A549 (cell line): ENCODE measurements at regions not wholly inside any gene's neighbourhood (a gene's known extent, or its start where the extent isn't known, plus 50 kb on each side); places are given as distances from the start of the nearest gene placed in this dataset.

ENCODE experiments used
- ATAC-seq, 2 experiments: fragments of 200-7000 bp in 1 of 2; fragments of >200 bp in 1 of 2; cut with Nextera tagmentation in 1 of 2; cut with Tn5 transposase in 1 of 2; 3 replicates each; pipeline versions ENCODE4 v1.8.0 to v1.9.1; 2018 to 2020; ENCODE audit warnings: mild to moderate bottlenecking in 1 of 2, moderate library complexity in 1 of 2
- CTCF ChIA-PET: fragments of 300-600 bp; sonication (Branson Sonifier 250); formaldehyde crosslinking; extraction: SDS; loops from one replicate; lab custom pipeline; 2021; ENCODE audit warnings: antibody characterized with exemption, inconsistent platforms; lab: Yijun Ruan, JAX
- POLR2A ChIA-PET: fragments of 350-600 bp; formaldehyde crosslinking; extraction: SDS; loops from one replicate; lab custom pipeline; 2021; ENCODE audit warnings: antibody characterized with exemption, inconsistent platforms; lab: Yijun Ruan, JAX
- DNase-seq, 2 experiments: peaks; one replicate each; pipeline versions ENCODE4 v3.0.0 to v3.0.0-alpha.2; 2011 to 2016; ENCODE audit warnings: low read depth in 1 of 2, low spot score in 1 of 2
- FAIRE-seq: peaks from 2 replicates; lab custom pipeline; 2011; peaks lifted over from hg19 to GRCh38; lab: Jason Lieb, UNC
- H3K27ac ChIP-seq, 2 experiments: fragments of >200 bp; sonication (Bioruptor Twin); formaldehyde crosslinking; 3 replicates each; pipeline ENCODE4 v1.5.1; 2016 to 2017
- H3K4me1 ChIP-seq: fragments of >200 bp; sonication (Bioruptor Twin); formaldehyde crosslinking; 3 replicates; pipeline ENCODE4 v1.6.1; 2016
- H3K4me2 ChIP-seq: fragments of >200 bp; sonication (Bioruptor Twin); formaldehyde crosslinking; 3 replicates; pipeline ENCODE4 v1.6.1; 2016
- H3K4me3 ChIP-seq: fragments of >200 bp; sonication (Bioruptor Twin); formaldehyde crosslinking; 3 replicates; pipeline ENCODE4 v1.5.1; 2016
- H3K9me3 ChIP-seq: fragments of >200 bp; sonication (Bioruptor Twin); formaldehyde crosslinking; 3 replicates; pipeline ENCODE4 v1.6.1; 2016
- CEBPB ChIP-seq, 2 experiments: fragments of >200 bp in 1 of 2; sonication (Bioruptor Twin) in 1 of 2; formaldehyde crosslinking in 1 of 2; IDR thresholded peaks; 2 replicates each; pipeline ENCODE4 v1.6.1; 2012 to 2016
- CHD4 ChIP-seq: fragments of 200-600 bp; sonication (generic); IDR thresholded peaks from 2 replicates; pipeline ENCODE4 v1.6.1; 2016; ENCODE audit warnings: antibody characterized with exemption, mild to moderate bottlenecking, borderline replicate concordance
- EHMT2 ChIP-seq: fragments of 200-600 bp; sonication (generic); IDR thresholded peaks from 2 replicates; pipeline ENCODE4 v1.6.1; 2016; ENCODE audit warnings: antibody characterized with exemption, low read depth, mild to moderate bottlenecking, moderate library complexity
- EP300 ChIP-seq, 2 experiments: fragments of >200 bp; sonication (Bioruptor Twin); formaldehyde crosslinking; IDR thresholded peaks; 2 replicates in 1 of 2; 3 replicates in 1 of 2; pipeline ENCODE4 v1.6.1; 2016 to 2017
- ESRRA ChIP-seq: fragments of 150-350 bp; IDR thresholded peaks from 2 replicates; pipeline ENCODE4 v1.6.1; 2014; ENCODE audit warnings: mild to moderate bottlenecking, low read length, borderline replicate concordance
- FOSB ChIP-seq: fragments of 250-450 bp; sonication (Bioruptor Pico); IDR thresholded peaks from 2 replicates; pipeline ENCODE4 v1.5.0; 2020; ENCODE audit warnings: mild to moderate bottlenecking, moderate library complexity
- FOXS1 ChIP-seq: fragments of 250-450 bp; sonication (Bioruptor Pico); IDR thresholded peaks from 2 replicates; pipeline ENCODE4 v1.5.0; 2020; ENCODE audit warnings: mild to moderate bottlenecking, moderate library complexity
- GATA3 ChIP-seq: IDR thresholded peaks from 2 replicates; pipeline ENCODE4 v1.6.1; 2012; ENCODE audit warnings: borderline replicate concordance
- HEYL ChIP-seq: fragments of 250-450 bp; sonication (Bioruptor Pico); IDR thresholded peaks from 2 replicates; pipeline ENCODE4 v1.8.0; 2021; ENCODE audit warnings: mild to moderate bottlenecking, moderate library complexity
- JUN ChIP-seq, 2 experiments: fragments of >200 bp; sonication (Bioruptor Twin); formaldehyde crosslinking; IDR thresholded peaks; 2 replicates in 1 of 2; 3 replicates in 1 of 2; pipeline ENCODE4 v1.6.1; 2016 to 2017
- JUNB ChIP-seq: fragments of >200 bp; sonication (Bioruptor Twin); formaldehyde crosslinking; IDR thresholded peaks from 2 replicates; pipeline ENCODE4 v1.6.1; 2016
- KDM5A ChIP-seq: fragments of 200-600 bp; sonication (generic); IDR thresholded peaks from 2 replicates; pipeline ENCODE4 v1.6.1; 2016; ENCODE audit warnings: antibody characterized with exemption, mild to moderate bottlenecking
- MAZ ChIP-seq: fragments of 150-350 bp; IDR thresholded peaks from 2 replicates; pipeline ENCODE4 v1.6.1; 2014; ENCODE audit warnings: antibody characterized with exemption, low read depth, low read length, borderline replicate concordance
- NPAS2 ChIP-seq: fragments of 250-450 bp; sonication (Bioruptor Pico); IDR thresholded peaks from 2 replicates; pipeline ENCODE4 v1.8.0; 2022; ENCODE audit warnings: mild to moderate bottlenecking, moderate library complexity, borderline replicate concordance
- NR3C1 ChIP-seq: fragments of >200 bp; sonication (Bioruptor Twin); formaldehyde crosslinking; IDR thresholded peaks from 3 replicates; pipeline ENCODE4 v1.6.1; 2017
- POLR2AphosphoS2 ChIP-seq: conservative IDR thresholded peaks from 2 replicates; pipeline ENCODE4 v1.6.1; 2012; ENCODE audit warnings: low read length, improper control_type of control experiment, inconsistent platforms
- RCOR1 ChIP-seq: fragments of 150-350 bp; IDR thresholded peaks from 2 replicates; pipeline ENCODE4 v1.6.1; 2014; ENCODE audit warnings: antibody characterized with exemption, low read length, low read depth
- WGBS: methylation state at CpG from one replicate; pipeline ENCODE4 v1.1.6; 2017; ENCODE audit errors: missing lambda C conversion rate; 5-methylcytosine and 5-hydroxymethylcytosine counted together
- TF ChIP-seq, protein P1 (sequence below): fragments of 250-450 bp; sonication (Bioruptor Pico); IDR thresholded peaks from 2 replicates; pipeline ENCODE4 v1.5.0; 2020; ENCODE audit warnings: low read depth, mild to moderate bottlenecking, moderate library complexity
- TF ChIP-seq, protein P2 (sequence below): fragments of 150-350 bp; IDR thresholded peaks from 2 replicates; pipeline ENCODE4 v1.6.1; 2014; ENCODE audit warnings: low read depth, mild to moderate bottlenecking, low read length
- TF ChIP-seq, protein P3 (sequence below): fragments of 200-600 bp; sonication (generic); IDR thresholded peaks from 2 replicates; pipeline ENCODE4 v1.6.1; 2016; ENCODE audit warnings: antibody characterized with exemption, mild to moderate bottlenecking, moderate library complexity

DNA sequence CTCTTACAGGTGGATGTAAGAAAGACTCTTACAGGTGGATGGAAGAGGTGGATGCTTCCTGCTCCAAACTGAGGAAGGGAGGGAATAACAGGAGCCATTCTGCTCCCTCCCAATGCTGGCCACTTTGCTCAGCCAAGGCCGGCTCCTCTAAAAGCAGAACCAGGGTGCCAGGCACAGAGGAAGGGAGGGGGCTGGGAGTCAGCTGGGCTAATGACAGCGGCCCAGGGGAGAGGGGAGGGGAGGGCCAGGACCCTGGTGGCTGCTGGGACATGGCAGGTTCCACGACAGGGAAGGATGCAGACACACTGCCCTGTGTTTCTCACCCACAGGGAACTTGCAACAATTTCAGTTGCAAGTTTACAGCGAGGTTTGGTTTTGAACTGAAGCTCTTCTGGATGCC lies 173.4 kb downstream of the ANAPC1 start:
- ChIA-PET POLR2A (no interaction called here), CTCF (interaction anchor here (0.6 to 3.8 kb wide), 4 partner anchors 9 to 1061 kb away, joined by 3 to 16 read pairs (median 4); no protein-coding TSS in a partner anchor)
- no peak overlapping the region for H3K4me2 ChIP-seq
- ATAC-seq (no peak), FAIRE-seq (no peak), DNase-seq (no peak)
- 81% methylated on average over 4 of the region's 4 CpGs for WGBS
- peaks cover 12% of the 10 kb centered on the region for H3K4me1 ChIP-seq
- no peaks in the 10 kb centered on the region for H3K9me3 ChIP-seq
- H3K27ac ChIP-seq, result no peak overlapping the region
- TF ChIP-seq, protein P1, sequence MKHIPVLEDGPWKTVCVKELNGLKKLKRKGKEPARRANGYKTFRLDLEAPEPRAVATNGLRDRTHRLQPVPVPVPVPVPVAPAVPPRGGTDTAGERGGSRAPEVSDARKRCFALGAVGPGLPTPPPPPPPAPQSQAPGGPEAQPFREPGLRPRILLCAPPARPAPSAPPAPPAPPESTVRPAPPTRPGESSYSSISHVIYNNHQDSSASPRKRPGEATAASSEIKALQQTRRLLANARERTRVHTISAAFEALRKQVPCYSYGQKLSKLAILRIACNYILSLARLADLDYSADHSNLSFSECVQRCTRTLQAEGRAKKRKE (CRISPR knock-in tag), result no peak
- TF ChIP-seq FOSB (CRISPR knock-in tag), result no peak
- TF ChIP-seq HEYL, result no peak
- no peak for TF ChIP-seq JUNB
- no peak for TF ChIP-seq RCOR1
- no peak for TF ChIP-seq ESRRA
- TF ChIP-seq FOXS1 (CRISPR knock-in tag), result no peak
- TF ChIP-seq, protein P2, sequence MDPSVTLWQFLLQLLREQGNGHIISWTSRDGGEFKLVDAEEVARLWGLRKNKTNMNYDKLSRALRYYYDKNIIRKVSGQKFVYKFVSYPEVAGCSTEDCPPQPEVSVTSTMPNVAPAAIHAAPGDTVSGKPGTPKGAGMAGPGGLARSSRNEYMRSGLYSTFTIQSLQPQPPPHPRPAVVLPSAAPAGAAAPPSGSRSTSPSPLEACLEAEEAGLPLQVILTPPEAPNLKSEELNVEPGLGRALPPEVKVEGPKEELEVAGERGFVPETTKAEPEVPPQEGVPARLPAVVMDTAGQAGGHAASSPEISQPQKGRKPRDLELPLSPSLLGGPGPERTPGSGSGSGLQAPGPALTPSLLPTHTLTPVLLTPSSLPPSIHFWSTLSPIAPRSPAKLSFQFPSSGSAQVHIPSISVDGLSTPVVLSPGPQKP, result no peak
- TF ChIP-seq CHD4, result no peak
- TF ChIP-seq, all 56 proteins: peak for 0
- H3K4me3 ChIP-seq, result no peak overlapping the region

DNA sequence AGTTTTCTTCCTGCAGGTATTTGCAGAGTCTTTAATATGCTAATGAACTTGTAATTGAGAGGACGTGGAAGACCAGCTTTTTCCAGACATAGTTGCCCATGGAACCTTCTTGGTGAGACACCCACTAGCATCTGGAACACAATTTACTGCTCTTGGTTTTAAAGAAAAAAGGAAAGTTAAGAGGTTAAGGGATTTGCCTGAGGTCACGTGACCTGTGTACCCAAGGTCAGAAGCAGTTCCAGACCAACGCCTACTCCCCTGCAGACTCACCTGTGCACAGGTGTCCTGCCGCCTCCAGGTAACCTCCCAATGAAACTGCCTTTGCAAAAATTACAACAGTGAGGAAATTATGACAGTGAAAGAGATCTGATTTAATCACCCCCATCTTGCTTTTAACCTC lies 172.7 kb downstream of the ANAPC1 start:
- WGBS, result 89% methylated on average over 4 of the region's 4 CpGs
- H3K4me3 ChIP-seq, result no peak overlapping the region
- POLR2A ChIA-PET, result no interaction called here
- CTCF ChIA-PET, result interaction anchor here (0.6 to 3.8 kb wide), 2 partner anchors 12 to 609 kb away, joined by 3 to 16 read pairs; no protein-coding TSS in a partner anchor
- no peak overlapping the region for H3K27ac ChIP-seq
- H3K4me2 ChIP-seq, result no peak overlapping the region
- no peak for FAIRE-seq
- no peak for ATAC-seq
- no peak for TF ChIP-seq JUN (IDR thresholded peaks at IDR 0.05)
- TF ChIP-seq MAZ, result no peak
- TF ChIP-seq EP300 (IDR thresholded peaks at IDR 0.05), result no peak
- no peak for TF ChIP-seq CEBPB (IDR thresholded peaks at IDR 0.05)
- TF ChIP-seq KDM5A, result no peak
- no peak for TF ChIP-seq POLR2AphosphoS2
- no peak for TF ChIP-seq NPAS2
- TF ChIP-seq NR3C1, result no peak
- no peak for TF ChIP-seq GATA3
- TF ChIP-seq FOXS1 (CRISPR knock-in tag), result no peak
- no peak for TF ChIP-seq RCOR1
- TF ChIP-seq, protein P3, sequence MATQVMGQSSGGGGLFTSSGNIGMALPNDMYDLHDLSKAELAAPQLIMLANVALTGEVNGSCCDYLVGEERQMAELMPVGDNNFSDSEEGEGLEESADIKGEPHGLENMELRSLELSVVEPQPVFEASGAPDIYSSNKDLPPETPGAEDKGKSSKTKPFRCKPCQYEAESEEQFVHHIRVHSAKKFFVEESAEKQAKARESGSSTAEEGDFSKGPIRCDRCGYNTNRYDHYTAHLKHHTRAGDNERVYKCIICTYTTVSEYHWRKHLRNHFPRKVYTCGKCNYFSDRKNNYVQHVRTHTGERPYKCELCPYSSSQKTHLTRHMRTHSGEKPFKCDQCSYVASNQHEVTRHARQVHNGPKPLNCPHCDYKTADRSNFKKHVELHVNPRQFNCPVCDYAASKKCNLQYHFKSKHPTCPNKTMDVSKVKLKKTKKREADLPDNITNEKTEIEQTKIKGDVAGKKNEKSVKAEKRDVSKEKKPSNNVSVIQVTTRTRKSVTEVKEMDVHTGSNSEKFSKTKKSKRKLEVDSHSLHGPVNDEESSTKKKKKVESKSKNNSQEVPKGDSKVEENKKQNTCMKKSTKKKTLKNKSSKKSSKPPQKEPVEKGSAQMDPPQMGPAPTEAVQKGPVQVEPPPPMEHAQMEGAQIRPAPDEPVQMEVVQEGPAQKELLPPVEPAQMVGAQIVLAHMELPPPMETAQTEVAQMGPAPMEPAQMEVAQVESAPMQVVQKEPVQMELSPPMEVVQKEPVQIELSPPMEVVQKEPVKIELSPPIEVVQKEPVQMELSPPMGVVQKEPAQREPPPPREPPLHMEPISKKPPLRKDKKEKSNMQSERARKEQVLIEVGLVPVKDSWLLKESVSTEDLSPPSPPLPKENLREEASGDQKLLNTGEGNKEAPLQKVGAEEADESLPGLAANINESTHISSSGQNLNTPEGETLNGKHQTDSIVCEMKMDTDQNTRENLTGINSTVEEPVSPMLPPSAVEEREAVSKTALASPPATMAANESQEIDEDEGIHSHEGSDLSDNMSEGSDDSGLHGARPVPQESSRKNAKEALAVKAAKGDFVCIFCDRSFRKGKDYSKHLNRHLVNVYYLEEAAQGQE, result no peak
- TF ChIP-seq EHMT2, result no peak
- no peaks in the 10 kb centered on the region for H3K9me3 ChIP-seq
- DNase-seq, result no peak
- peaks cover 5% of the 10 kb centered on the region for H3K4me1 ChIP-seq
